ENCODE measurements at regions not wholly inside any gene's neighbourhood (a gene's known extent, or its start where the extent isn't known, plus 50 kb on each side); places are given as distances from the start of the nearest gene placed in this dataset.

DNA sequence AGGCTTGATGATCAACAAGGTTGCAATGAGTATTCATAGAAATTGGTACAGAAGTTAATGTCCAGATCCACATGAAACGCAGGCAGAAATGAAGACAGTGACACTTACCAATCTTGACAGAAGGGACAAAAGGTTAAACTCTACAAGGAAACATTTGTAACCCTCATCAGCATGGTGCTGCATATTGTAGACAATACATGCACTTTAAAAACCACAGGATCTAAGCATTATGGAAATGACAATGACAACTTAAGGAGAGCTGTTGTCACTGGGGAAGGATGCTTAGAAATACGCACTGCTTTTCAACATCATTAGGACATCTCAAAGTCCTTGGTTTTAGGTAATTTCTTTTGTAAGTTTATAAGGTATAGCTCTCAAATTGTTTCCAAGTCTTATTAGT is 130.6 kb downstream of the ATP23 start:
- CTCF ChIA-PET = no interaction called here
- Histone ChIP-seq H3K27me3 (ENCODE audit: control insufficient read depth, insufficient read depth, low read length) (no peaks in the 10 kb centered on the region), H3K9me3 (ENCODE audit: control insufficient read depth, insufficient read depth, low read depth, low read length) (no peaks in the 10 kb centered on the region), H3K27ac (ENCODE audit: low read length) (no peak overlapping the region), H3K4me1 (ENCODE audit: control insufficient read depth, insufficient read depth, low read length) (no peaks in the 10 kb centered on the region), H3K4me3 (ENCODE audit: low read depth in 2 of 2, low read length in 2 of 2) (no peak overlapping the region), H3K36me3 (ENCODE audit: control insufficient read depth, insufficient read depth, low read length) (no peaks in the 10 kb centered on the region)
- TF ChIP-seq, protein P1, sequence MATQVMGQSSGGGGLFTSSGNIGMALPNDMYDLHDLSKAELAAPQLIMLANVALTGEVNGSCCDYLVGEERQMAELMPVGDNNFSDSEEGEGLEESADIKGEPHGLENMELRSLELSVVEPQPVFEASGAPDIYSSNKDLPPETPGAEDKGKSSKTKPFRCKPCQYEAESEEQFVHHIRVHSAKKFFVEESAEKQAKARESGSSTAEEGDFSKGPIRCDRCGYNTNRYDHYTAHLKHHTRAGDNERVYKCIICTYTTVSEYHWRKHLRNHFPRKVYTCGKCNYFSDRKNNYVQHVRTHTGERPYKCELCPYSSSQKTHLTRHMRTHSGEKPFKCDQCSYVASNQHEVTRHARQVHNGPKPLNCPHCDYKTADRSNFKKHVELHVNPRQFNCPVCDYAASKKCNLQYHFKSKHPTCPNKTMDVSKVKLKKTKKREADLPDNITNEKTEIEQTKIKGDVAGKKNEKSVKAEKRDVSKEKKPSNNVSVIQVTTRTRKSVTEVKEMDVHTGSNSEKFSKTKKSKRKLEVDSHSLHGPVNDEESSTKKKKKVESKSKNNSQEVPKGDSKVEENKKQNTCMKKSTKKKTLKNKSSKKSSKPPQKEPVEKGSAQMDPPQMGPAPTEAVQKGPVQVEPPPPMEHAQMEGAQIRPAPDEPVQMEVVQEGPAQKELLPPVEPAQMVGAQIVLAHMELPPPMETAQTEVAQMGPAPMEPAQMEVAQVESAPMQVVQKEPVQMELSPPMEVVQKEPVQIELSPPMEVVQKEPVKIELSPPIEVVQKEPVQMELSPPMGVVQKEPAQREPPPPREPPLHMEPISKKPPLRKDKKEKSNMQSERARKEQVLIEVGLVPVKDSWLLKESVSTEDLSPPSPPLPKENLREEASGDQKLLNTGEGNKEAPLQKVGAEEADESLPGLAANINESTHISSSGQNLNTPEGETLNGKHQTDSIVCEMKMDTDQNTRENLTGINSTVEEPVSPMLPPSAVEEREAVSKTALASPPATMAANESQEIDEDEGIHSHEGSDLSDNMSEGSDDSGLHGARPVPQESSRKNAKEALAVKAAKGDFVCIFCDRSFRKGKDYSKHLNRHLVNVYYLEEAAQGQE (IDR thresholded peaks at IDR 0.05; ENCODE audit: insufficient read depth in 1 of 2, low read depth in 2 of 2, low read length in 1 of 2) = no peak
- no peak for TF ChIP-seq SIN3A (IDR thresholded peaks at IDR 0.05; ENCODE audit: borderline replicate concordance, insufficient read depth, low read depth, low read length)
- TF ChIP-seq TCF7L2 (IDR thresholded peaks at IDR 0.05; ENCODE audit: low read depth, low read length) = no peak
- TF ChIP-seq, protein P2, sequence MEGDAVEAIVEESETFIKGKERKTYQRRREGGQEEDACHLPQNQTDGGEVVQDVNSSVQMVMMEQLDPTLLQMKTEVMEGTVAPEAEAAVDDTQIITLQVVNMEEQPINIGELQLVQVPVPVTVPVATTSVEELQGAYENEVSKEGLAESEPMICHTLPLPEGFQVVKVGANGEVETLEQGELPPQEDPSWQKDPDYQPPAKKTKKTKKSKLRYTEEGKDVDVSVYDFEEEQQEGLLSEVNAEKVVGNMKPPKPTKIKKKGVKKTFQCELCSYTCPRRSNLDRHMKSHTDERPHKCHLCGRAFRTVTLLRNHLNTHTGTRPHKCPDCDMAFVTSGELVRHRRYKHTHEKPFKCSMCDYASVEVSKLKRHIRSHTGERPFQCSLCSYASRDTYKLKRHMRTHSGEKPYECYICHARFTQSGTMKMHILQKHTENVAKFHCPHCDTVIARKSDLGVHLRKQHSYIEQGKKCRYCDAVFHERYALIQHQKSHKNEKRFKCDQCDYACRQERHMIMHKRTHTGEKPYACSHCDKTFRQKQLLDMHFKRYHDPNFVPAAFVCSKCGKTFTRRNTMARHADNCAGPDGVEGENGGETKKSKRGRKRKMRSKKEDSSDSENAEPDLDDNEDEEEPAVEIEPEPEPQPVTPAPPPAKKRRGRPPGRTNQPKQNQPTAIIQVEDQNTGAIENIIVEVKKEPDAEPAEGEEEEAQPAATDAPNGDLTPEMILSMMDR (IDR thresholded peaks at IDR 0.05) = no peak
- TF ChIP-seq POLR2AphosphoS5 (IDR thresholded peaks at IDR 0.05; ENCODE audit: low read depth, low read length) = no peak
- POLR2A ChIA-PET = interaction anchor here (0.6 kb wide), 1 partner anchor 523 kb away, joined by 4 read pairs; no protein-coding TSS in a partner anchor
- BruUV-seq (replicated peaks) = no TSS peak
- DNase-seq (ENCODE audit: low read depth, low spot score) (no peak), ATAC-seq (no peak)
- in situ Hi-C loops (cut with HindIII; ENCODE audit: low pct_unique_long_range_greater_than_20kb, low sequenced_read_pairs) = no loop called here
- intact Hi-C loops (cut with micrococcal nuclease; ENCODE audit: unreplicated experiment) = no loop called here

DNA sequence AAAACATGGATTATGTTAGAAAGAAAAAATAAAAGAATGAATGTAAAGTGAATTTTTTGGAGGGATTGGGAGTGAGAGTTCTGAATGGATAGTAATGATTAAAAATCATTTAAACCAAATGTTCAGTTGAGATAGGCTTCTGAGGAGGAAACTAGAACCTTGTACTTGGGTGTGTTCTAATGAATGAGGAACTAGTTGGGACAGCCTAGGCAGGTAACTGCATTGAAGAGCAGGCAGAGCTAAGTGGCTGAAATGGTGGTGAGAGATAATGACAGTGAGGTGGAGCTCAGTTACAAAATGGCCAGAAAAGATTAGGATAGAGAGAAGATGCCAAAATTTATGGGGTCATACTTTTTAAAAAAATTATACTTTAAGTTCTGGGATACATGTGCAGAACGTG is 132.9 kb downstream of the ATP23 start:
- Histone ChIP-seq H3K4me1 (ENCODE audit: control insufficient read depth, insufficient read depth, low read length) (no peaks in the 10 kb centered on the region), H3K27me3 (ENCODE audit: control insufficient read depth, insufficient read depth, low read length) (no peaks in the 10 kb centered on the region), H3K36me3 (ENCODE audit: control insufficient read depth, insufficient read depth, low read length) (no peaks in the 10 kb centered on the region), H3K27ac (ENCODE audit: low read length) (no peak overlapping the region), H3K4me3 (ENCODE audit: low read depth in 2 of 2, low read length in 2 of 2) (no peak overlapping the region), H3K9me3 (ENCODE audit: control insufficient read depth, insufficient read depth, low read depth, low read length) (no peaks in the 10 kb centered on the region)
- ChIA-PET POLR2A (no interaction called here), CTCF (no interaction called here)
- intact Hi-C loops (cut with micrococcal nuclease; ENCODE audit: unreplicated experiment) = no loop called here
- TF ChIP-seq, protein P1 (IDR thresholded peaks at IDR 0.05; ENCODE audit: insufficient read depth in 1 of 2, low read depth in 2 of 2, low read length in 1 of 2) = no peak
- TF ChIP-seq, protein P2 (IDR thresholded peaks at IDR 0.05) = no peak
- TF ChIP-seq SIN3A (IDR thresholded peaks at IDR 0.05; ENCODE audit: borderline replicate concordance, insufficient read depth, low read depth, low read length) = no peak
- DNase-seq (ENCODE audit: low read depth, low spot score) (no peak), ATAC-seq (no peak)
- no TSS peak for BruUV-seq (replicated peaks)
- in situ Hi-C loops (cut with HindIII; ENCODE audit: low pct_unique_long_range_greater_than_20kb, low sequenced_read_pairs) = no loop called here

Measured in Panc1 (cell line).